Osteocyte (in vitro differentiated cells): ENCODE measurements at regions not wholly inside any gene's neighbourhood (a gene's known extent, or its start where the extent isn't known, plus 50 kb on each side); places are given as distances from the start of the nearest gene placed in this dataset.
"Not testable (repeated sequence)": the region's sequence is repeated elsewhere in the genome, so short reads cannot be mapped to it uniquely, and the experiment has no call there.

Experiments used
- DNase-seq: peaks from one replicate; pipeline ENCODE4 v3.0.0; 2021; ENCODE audit warnings: mixed read lengths; ENCODE audit not compliant: unreplicated experiment; ENCODE audit errors: extremely low spot score
- H3K27ac Mint-ChIP-seq: one replicate; pipeline ENCODE4 v1.8.0; 2021; ENCODE audit warnings: mild to moderate bottlenecking, mixed read lengths; ENCODE audit not compliant: unreplicated experiment
- H3K27me3 Mint-ChIP-seq: one replicate; pipeline ENCODE4 v1.8.0; 2021; ENCODE audit warnings: mixed read lengths; ENCODE audit not compliant: unreplicated experiment
- H3K36me3 Mint-ChIP-seq: one replicate; pipeline ENCODE4 v1.8.0; 2021; ENCODE audit warnings: mixed read lengths; ENCODE audit not compliant: unreplicated experiment
- H3K4me1 Mint-ChIP-seq: one replicate; pipeline ENCODE4 v1.8.0; 2021; ENCODE audit warnings: mixed read lengths; ENCODE audit not compliant: unreplicated experiment
- H3K4me3 Mint-ChIP-seq: one replicate; pipeline ENCODE4 v1.8.0; 2021; ENCODE audit warnings: mild to moderate bottlenecking, moderate library complexity, mixed read lengths; ENCODE audit not compliant: unreplicated experiment
- H3K9me3 Mint-ChIP-seq: one replicate; pipeline ENCODE4 v1.8.0; 2021; ENCODE audit warnings: mixed read lengths; ENCODE audit not compliant: unreplicated experiment
- TF ChIP-seq, protein P1 (sequence below): fragments of 200-600 bp; sonication (generic); IDR thresholded peaks from 2 replicates; pipeline ENCODE4 v1.5.0; 2021; ENCODE audit warnings: antibody characterized with exemption, mild to moderate bottlenecking, moderate library complexity

DNA sequence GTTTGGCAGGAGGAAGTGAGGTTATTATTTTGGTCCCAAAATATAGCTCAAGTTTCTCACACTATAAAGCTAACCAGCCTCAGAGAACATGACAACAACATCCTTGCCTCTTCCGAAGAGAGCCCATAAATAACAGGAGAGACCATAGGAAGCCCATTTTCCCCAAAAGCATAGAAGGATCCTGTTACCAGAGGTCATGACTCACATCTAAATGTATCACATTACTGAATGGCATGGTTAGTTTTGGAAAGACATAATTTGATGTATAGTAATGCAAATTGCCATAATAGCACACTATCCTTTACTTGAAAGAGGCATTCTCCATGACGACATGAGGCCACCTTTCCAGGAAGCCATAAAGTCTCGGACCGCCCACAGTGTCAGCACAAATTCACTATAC lies 238.8 kb upstream of the GRIA3 start:
- no peaks in the 10 kb centered on the region for H3K4me1 Mint-ChIP-seq
- H3K9me3 Mint-ChIP-seq, result peaks cover 30% of the 10 kb centered on the region
- no peak overlapping the region for H3K27ac Mint-ChIP-seq
- H3K4me3 Mint-ChIP-seq, result no peak overlapping the region
- no peaks in the 10 kb centered on the region for H3K36me3 Mint-ChIP-seq
- DNase-seq, result no peak
- TF ChIP-seq, protein P1, sequence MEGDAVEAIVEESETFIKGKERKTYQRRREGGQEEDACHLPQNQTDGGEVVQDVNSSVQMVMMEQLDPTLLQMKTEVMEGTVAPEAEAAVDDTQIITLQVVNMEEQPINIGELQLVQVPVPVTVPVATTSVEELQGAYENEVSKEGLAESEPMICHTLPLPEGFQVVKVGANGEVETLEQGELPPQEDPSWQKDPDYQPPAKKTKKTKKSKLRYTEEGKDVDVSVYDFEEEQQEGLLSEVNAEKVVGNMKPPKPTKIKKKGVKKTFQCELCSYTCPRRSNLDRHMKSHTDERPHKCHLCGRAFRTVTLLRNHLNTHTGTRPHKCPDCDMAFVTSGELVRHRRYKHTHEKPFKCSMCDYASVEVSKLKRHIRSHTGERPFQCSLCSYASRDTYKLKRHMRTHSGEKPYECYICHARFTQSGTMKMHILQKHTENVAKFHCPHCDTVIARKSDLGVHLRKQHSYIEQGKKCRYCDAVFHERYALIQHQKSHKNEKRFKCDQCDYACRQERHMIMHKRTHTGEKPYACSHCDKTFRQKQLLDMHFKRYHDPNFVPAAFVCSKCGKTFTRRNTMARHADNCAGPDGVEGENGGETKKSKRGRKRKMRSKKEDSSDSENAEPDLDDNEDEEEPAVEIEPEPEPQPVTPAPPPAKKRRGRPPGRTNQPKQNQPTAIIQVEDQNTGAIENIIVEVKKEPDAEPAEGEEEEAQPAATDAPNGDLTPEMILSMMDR, result no peak
- H3K27me3 Mint-ChIP-seq, result no peaks in the 10 kb centered on the region

DNA sequence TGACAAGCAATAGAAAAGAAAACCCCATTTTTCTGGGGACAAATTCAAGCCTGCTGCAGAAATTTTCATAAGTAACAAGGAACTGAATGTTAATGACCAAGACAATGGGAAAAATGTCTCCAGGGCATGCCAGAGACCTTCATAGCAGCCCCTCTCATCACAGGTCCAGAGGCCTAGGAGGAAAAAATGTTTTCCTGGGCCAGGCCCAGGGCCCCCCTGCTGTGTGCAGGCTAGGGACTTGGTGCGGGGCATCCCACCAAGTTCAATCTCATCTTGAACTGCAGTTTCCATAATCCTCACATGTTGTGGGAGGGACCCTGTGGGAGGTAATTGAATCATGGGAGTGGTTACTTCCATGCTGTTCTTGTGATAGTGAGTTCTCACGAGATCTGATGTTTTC lies 211.5 kb upstream of the GRIA3 start:
- no peak for DNase-seq
- no peaks in the 10 kb centered on the region for H3K27me3 Mint-ChIP-seq
- no peaks in the 10 kb centered on the region for H3K4me1 Mint-ChIP-seq
- TF ChIP-seq, protein P1, result no peak
- H3K9me3 Mint-ChIP-seq, result peaks cover 47% of the 10 kb centered on the region
- no peaks in the 10 kb centered on the region for H3K36me3 Mint-ChIP-seq
- H3K27ac Mint-ChIP-seq, result no peak overlapping the region
- no peak overlapping the region for H3K4me3 Mint-ChIP-seq

GRCh38 chrX:122982521-122982920 lies 201.6 kb upstream of the GRIA3 start:
- Mint-ChIP-seq H3K4me3 (no peak overlapping the region), H3K27ac (no peak overlapping the region), H3K9me3 (peaks cover 33% of the 10 kb centered on the region), H3K4me1 (no peaks in the 10 kb centered on the region), H3K36me3 (no peaks in the 10 kb centered on the region), H3K27me3 (no peaks in the 10 kb centered on the region)
- DNase-seq, result no peak
- TF ChIP-seq, protein P1, result no peak

- not testable (repeated sequence) for H3K27me3 Mint-ChIP-seq, DNase-seq, H3K27ac Mint-ChIP-seq, H3K4me1 Mint-ChIP-seq, H3K4me3 Mint-ChIP-seq, H3K36me3 Mint-ChIP-seq
- peaks cover 29% of the 10 kb centered on the region for H3K9me3 Mint-ChIP-seq
These were observed 181.2 kb upstream of the GRIA3 start for GRCh38 chrX:123002844-123003243.

DNA sequence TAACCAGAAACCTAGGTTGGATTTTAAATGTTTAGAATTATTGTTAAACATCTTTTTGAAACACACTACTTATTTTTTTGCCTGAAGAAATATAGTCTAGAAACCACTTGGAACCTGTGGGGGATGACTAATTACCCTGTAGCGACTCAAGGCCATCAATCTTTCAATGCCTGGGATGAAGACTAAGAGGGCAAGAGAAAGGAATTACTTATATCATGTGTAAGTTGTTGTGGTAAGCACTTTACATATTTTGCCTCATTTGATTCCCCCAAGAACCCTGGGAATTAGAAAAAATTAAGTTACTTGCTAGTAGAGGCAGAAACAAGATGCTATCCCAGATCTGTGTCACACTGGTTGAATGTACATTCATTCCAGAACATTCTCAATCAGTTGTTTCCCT lies 170.9 kb upstream of the GRIA3 start:
- Mint-ChIP-seq H3K36me3 (no peaks in the 10 kb centered on the region), H3K9me3 (peaks cover 49% of the 10 kb centered on the region), H3K4me1 (no peaks in the 10 kb centered on the region), H3K27me3 (no peaks in the 10 kb centered on the region), H3K27ac (no peak overlapping the region), H3K4me3 (no peak overlapping the region)
- TF ChIP-seq, protein P1, result no peak
- DNase-seq, result no peak

- TF ChIP-seq, protein P1, result no peak
- H3K27ac Mint-ChIP-seq, result no peak overlapping the region
- no peaks in the 10 kb centered on the region for H3K36me3 Mint-ChIP-seq
- no peaks in the 10 kb centered on the region for H3K27me3 Mint-ChIP-seq
- H3K4me3 Mint-ChIP-seq, result no peak overlapping the region
- peaks cover 35% of the 10 kb centered on the region for H3K9me3 Mint-ChIP-seq
- no peaks in the 10 kb centered on the region for H3K4me1 Mint-ChIP-seq
- no peak for DNase-seq
These were observed 147.7 kb upstream of the GRIA3 start for GRCh38 chrX:123036401-123036800.
